GM23248 (cell line): ENCODE measurements at regions not wholly inside any gene's neighbourhood (a gene's known extent, or its start where the extent isn't known, plus 50 kb on each side); places are given as distances from the start of the nearest gene placed in this dataset.

Experiments
- DNase-seq: peaks from one replicate; pipeline ENCODE4 v3.0.0-alpha.2; 2015
- H2AFZ ChIP-seq: fragments of 200-600 bp; sonication (generic); 2 replicates; pipeline ENCODE4 v1.6.1; 2016; ENCODE audit warnings: antibody characterized with exemption
- H3F3A ChIP-seq: fragments of 200-600 bp; sonication (generic); 2 replicates; pipeline ENCODE4 v1.6.1; 2016; ENCODE audit warnings: mild to moderate bottlenecking, antibody characterized with exemption, mixed run types; ENCODE audit not compliant: insufficient read depth
- H3K27ac ChIP-seq: fragments of 200-600 bp; sonication (generic); 2 replicates; pipeline ENCODE4 v1.5.1; 2016; ENCODE audit warnings: mild to moderate bottlenecking
- H3K27me3 ChIP-seq: fragments of 200-600 bp; sonication (generic); replicated peaks from 2 replicates; pipeline ENCODE4 v1.6.1; 2016; ENCODE audit warnings: mild to moderate bottlenecking; ENCODE audit not compliant: insufficient read depth
- H3K36me3 ChIP-seq: fragments of 200-600 bp; sonication (generic); 2 replicates; pipeline ENCODE4 v1.6.1; 2016; ENCODE audit warnings: low read depth, mild to moderate bottlenecking
- H3K4me1 ChIP-seq: fragments of 200-600 bp; sonication (generic); 2 replicates; pipeline ENCODE4 v1.6.1; 2016; ENCODE audit warnings: mild to moderate bottlenecking; ENCODE audit not compliant: insufficient read depth
- H3K4me2 ChIP-seq: fragments of 200-600 bp; sonication (generic); one replicate; pipeline ENCODE4 v1.6.1; 2016; ENCODE audit warnings: mild to moderate bottlenecking; ENCODE audit not compliant: unreplicated experiment
- H3K4me3 ChIP-seq: fragments of 200-600 bp; sonication (generic); 2 replicates; pipeline ENCODE4 v1.5.1; 2016; ENCODE audit warnings: mild to moderate bottlenecking
- H3K79me2 ChIP-seq: fragments of 200-600 bp; sonication (generic); 2 replicates; pipeline ENCODE4 v1.6.1; 2016; ENCODE audit warnings: mild to moderate bottlenecking; ENCODE audit not compliant: insufficient read depth
- H3K9ac ChIP-seq: fragments of 200-600 bp; sonication (generic); 2 replicates; pipeline ENCODE4 v1.6.1; 2016; ENCODE audit warnings: mild to moderate bottlenecking
- H3K9me2 ChIP-seq: fragments of 200-600 bp; sonication (generic); 2 replicates; pipeline ENCODE4 v1.6.1; 2016; ENCODE audit warnings: mixed run types, mild to moderate bottlenecking, moderate library complexity; ENCODE audit not compliant: insufficient read depth
- H3K9me3 ChIP-seq: fragments of 200-600 bp; sonication (generic); one replicate; pipeline ENCODE4 v1.6.1; 2017; ENCODE audit warnings: low read depth
- H4K20me1 ChIP-seq: fragments of 200-600 bp; sonication (generic); 2 replicates; pipeline ENCODE4 v1.6.0; 2016; ENCODE audit not compliant: insufficient read depth
- EZH2 ChIP-seq: fragments of 200-600 bp; sonication (generic); IDR thresholded peaks from 2 replicates; pipeline ENCODE4 v1.6.1; 2018; ENCODE audit warnings: antibody characterized with exemption, mild to moderate bottlenecking; ENCODE audit not compliant: insufficient read depth, poor library complexity, severe bottlenecking
- EZH2phosphoT487 ChIP-seq: fragments of 200-600 bp; sonication (generic); IDR thresholded peaks from 2 replicates; pipeline ENCODE4 v1.6.1; 2018; ENCODE audit warnings: antibody characterized with exemption, moderate library complexity, mild to moderate bottlenecking, low read depth; ENCODE audit not compliant: insufficient read depth
- WGBS, 2 experiments: methylation state at CpG; one replicate each; pipeline ENCODE4 v1.1.6; 2015 to 2017; ENCODE audit warnings: low lambda C conversion rate in 2 of 2, low coverage in 1 of 2; ENCODE audit errors: missing lambda C conversion rate in 2 of 2; 5-methylcytosine and 5-hydroxymethylcytosine counted together
- in situ Hi-C: fragments of 300-500 bp; cut with MboI; formaldehyde crosslinking; loops from 2 replicates; pipeline ENCODE4 v1.15.0; 2020

- H4K20me1 ChIP-seq, result no peaks in the 10 kb centered on the region
- H3K36me3 ChIP-seq, result no peaks in the 10 kb centered on the region
- TF ChIP-seq EZH2phosphoT487, result no peak
- no peak for TF ChIP-seq EZH2
- H3K4me2 ChIP-seq, result no peak overlapping the region
- no peak overlapping the region for H3K4me3 ChIP-seq
- H3K27me3 ChIP-seq, result no peaks in the 10 kb centered on the region
- in situ Hi-C loops, result no loop called here
- 40 to 48% methylated on average over 5 of the region's 5 CpGs for WGBS, 2 experiments
- H3K27ac ChIP-seq, result no peak overlapping the region
- no peaks in the 10 kb centered on the region for H3K9me2 ChIP-seq
- H3K9me3 ChIP-seq, result no peaks in the 10 kb centered on the region
- no peaks in the 10 kb centered on the region for H3F3A ChIP-seq
- no peak for DNase-seq
- H3K9ac ChIP-seq, result no peak overlapping the region
- no peaks in the 10 kb centered on the region for H3K4me1 ChIP-seq
- H2AFZ ChIP-seq, result no peak overlapping the region
- H3K79me2 ChIP-seq, result no peaks in the 10 kb centered on the region
Measured at GRCh38 chr14:29425705-29426482, 501.8 kb downstream of the PRKD1 start.

DNA sequence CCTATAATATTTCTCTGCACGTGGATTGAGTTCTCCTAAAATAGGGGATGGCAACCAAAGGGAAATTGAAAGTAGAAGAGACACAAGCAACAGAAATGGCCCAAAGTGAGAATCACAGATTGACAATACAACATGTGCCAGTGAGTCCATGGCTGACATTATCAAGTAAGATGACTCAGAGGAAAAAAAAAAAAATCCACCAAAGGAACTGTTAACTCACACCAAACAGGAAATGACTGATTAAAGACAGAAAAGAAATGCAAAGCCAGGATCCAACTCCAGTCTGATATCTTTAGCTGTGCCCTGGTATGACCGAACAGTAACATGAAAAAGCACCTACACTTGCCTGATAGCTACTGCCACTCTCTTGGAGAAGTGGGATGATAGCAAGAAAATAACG lies 485.0 kb downstream of the PRKD1 start:
- in situ Hi-C loops, result no loop called here
- H3K4me3 ChIP-seq, result no peak overlapping the region; the same call in 1 of the 2 replicates
- DNase-seq, result peak; percentile 77
- H3K4me1 ChIP-seq, result peaks cover 19% of the 10 kb centered on the region
- H3K9ac ChIP-seq, result no peak overlapping the region
- peak overlapping the region; percentile 42 for H3K4me2 ChIP-seq
- no peaks in the 10 kb centered on the region for H4K20me1 ChIP-seq
- peak overlapping the region; percentile 61 for H2AFZ ChIP-seq
- no peaks in the 10 kb centered on the region for H3K79me2 ChIP-seq
- 28 to 31% methylated on average over 3 of the region's 3 CpGs for WGBS, 2 experiments
- no peaks in the 10 kb centered on the region for H3K36me3 ChIP-seq
- 0 out of 2 replicates have a peak, but pooled peaks cover 4% of the 10 kb centered on the region for H3F3A ChIP-seq
- no peak overlapping the region for H3K27ac ChIP-seq
- no peaks in the 10 kb centered on the region for H3K9me3 ChIP-seq
- H3K9me2 ChIP-seq, result 0 out of 2 replicates have a peak, but pooled peaks cover 4% of the 10 kb centered on the region
- TF ChIP-seq EZH2, result no peak
- no peaks in the 10 kb centered on the region for H3K27me3 ChIP-seq

GRCh38 chr14:29444216-29444615 lies 483.4 kb downstream of the PRKD1 start:
- Histone ChIP-seq H4K20me1 (no peaks in the 10 kb centered on the region), H3K9me2 (0 out of 2 replicates have a peak, but pooled peaks cover 4% of the 10 kb centered on the region), H3K27ac (no peak overlapping the region), H3K4me1 (peaks cover 19% of the 10 kb centered on the region), H2AFZ (no peak overlapping the region), H3K9ac (no peak overlapping the region), H3K27me3 (no peaks in the 10 kb centered on the region), H3K36me3 (no peaks in the 10 kb centered on the region), H3K4me2 (no peak overlapping the region), H3K9me3 (no peaks in the 10 kb centered on the region), H3F3A (0 out of 2 replicates have a peak, but pooled peaks cover 4% of the 10 kb centered on the region), H3K79me2 (no peaks in the 10 kb centered on the region), H3K4me3 (no peak overlapping the region)
- WGBS, 2 experiments, result 72 to 78% methylated on average over 2 of the region's 2 CpGs
- no peak for DNase-seq
- TF ChIP-seq EZH2phosphoT487 (no peak), EZH2 (no peak)
- in situ Hi-C loops, result no loop called here

DNA sequence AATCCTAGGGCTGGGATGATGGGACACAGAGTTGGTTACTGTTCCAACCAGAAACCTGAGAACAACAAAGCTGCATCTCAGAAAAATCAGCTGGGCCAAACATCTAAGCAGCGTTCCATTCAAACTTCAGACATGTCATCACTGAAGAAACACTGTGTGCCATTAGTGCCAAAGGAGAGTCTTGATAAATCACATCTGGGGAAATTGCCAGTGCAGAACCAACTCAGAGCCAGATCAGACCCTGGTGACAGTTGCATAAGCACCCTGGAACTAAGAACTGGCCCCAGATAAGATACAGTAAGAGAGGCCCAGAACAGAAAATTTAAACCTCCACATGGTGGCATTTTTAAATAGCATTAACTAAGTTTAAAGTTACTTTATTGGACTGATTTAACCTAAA lies 482.8 kb downstream of the PRKD1 start:
- no peaks in the 10 kb centered on the region for H3K27me3 ChIP-seq
- in situ Hi-C loops, result no loop called here
- peaks cover 19% of the 10 kb centered on the region for H3K4me1 ChIP-seq
- H3K9me3 ChIP-seq, result no peaks in the 10 kb centered on the region
- H4K20me1 ChIP-seq, result no peaks in the 10 kb centered on the region
- 0 out of 2 replicates have a peak, but pooled peaks cover 4% of the 10 kb centered on the region for H3K9me2 ChIP-seq
- no peak overlapping the region for H3K9ac ChIP-seq
- H3F3A ChIP-seq, result 0 out of 2 replicates have a peak, but pooled peaks cover 4% of the 10 kb centered on the region
- no peaks in the 10 kb centered on the region for H3K79me2 ChIP-seq
- no peak overlapping the region for H3K4me2 ChIP-seq
- TF ChIP-seq EZH2phosphoT487, result no peak
- no peak for TF ChIP-seq EZH2
- H3K27ac ChIP-seq, result no peak overlapping the region
- peak; percentile 24 for DNase-seq
- WGBS, 2 experiments, result 50 to 61% methylated on average over 1 of the region's 1 CpG
- 0 out of 2 replicates have a peak overlapping the region, but pooled peaks have one; percentile 26 for H2AFZ ChIP-seq
- H3K4me3 ChIP-seq, result no peak overlapping the region
- H3K36me3 ChIP-seq, result no peaks in the 10 kb centered on the region
